B cell (primary cell): ENCODE measurements at regions not wholly inside any gene's neighbourhood (a gene's known extent, or its start where the extent isn't known, plus 50 kb on each side); places are given as distances from the start of the nearest gene placed in this dataset.

Source experiments
- ATAC-seq: fragments of 200-7000 bp; cut with Tn5 transposase; one replicate; pipeline ENCODE4 v1.10.0; 2021; ENCODE audit warnings: low read depth, mild to moderate bottlenecking, moderate number of reproducible peaks, moderate library complexity
- CTCF ChIA-PET: fragments of 350-600 bp; sonication (Branson Sonifier 250); formaldehyde crosslinking; loops from one replicate; lab custom pipeline; 2021; ENCODE audit warnings: antibody characterized with exemption, inconsistent platforms; lab: Charles Lee
- POLR2A ChIA-PET: fragments of 350-600 bp; sonication (Branson Sonifier 250); formaldehyde crosslinking; loops from one replicate; lab custom pipeline; 2021; ENCODE audit warnings: antibody characterized with exemption; lab: Charles Lee
- DNase-seq: peaks from one replicate; pipeline ENCODE4 v3.0.0; 2013
- H2AFZ ChIP-seq: 2 replicates; pipeline ENCODE4 v1.6.1; 2012; ENCODE audit warnings: mild to moderate bottlenecking, low read depth, low read length; ENCODE audit not compliant: insufficient read depth, poor library complexity, severe bottlenecking
- H3K27ac ChIP-seq, 2 donors: 1 replicate in 1 of 2; 2 replicates in 1 of 2; pipeline ENCODE4 v1.5.1; 2012 to 2013; ENCODE audit warnings: low read length in 2 of 2, mild to moderate bottlenecking in 2 of 2, moderate library complexity in 1 of 2
- H3K27me3 ChIP-seq, 4 experiments: fragments of 200-600 bp in 1 of 4; sonication (generic) in 1 of 4; replicated peaks in 1 of 4; 1 replicate in 2 of 4; 2 replicates in 2 of 4; pipeline versions ENCODE4 v1.6.1 to v1.7.0; 2013 to 2016; ENCODE audit warnings: low read length in 3 of 4, mild to moderate bottlenecking in 2 of 4, mixed read lengths in 1 of 4, moderate library complexity in 1 of 4; ENCODE audit not compliant: insufficient read depth in 4 of 4, control insufficient read depth in 3 of 4; ENCODE audit errors: control extremely low read depth in 1 of 4
- H3K36me3 ChIP-seq, 2 experiments: replicated peaks in 1 of 2; 1 replicate in 1 of 2; 2 replicates in 1 of 2; pipeline versions ENCODE4 v1.6.1 to v1.7.1; 2013; ENCODE audit warnings: low read length in 1 of 2; ENCODE audit not compliant: insufficient read depth in 2 of 2, control insufficient read depth in 1 of 2; ENCODE audit errors: control extremely low read depth in 1 of 2, extremely low read depth in 1 of 2
- H3K4me1 ChIP-seq, 2 donors: fragments of 200-600 bp in 1 of 2; sonication (generic) in 1 of 2; 1 replicate in 1 of 2; 2 replicates in 1 of 2; pipeline versions ENCODE4 v1.5.1 to v1.6.1; 2013 to 2017; ENCODE audit warnings: low read length in 2 of 2; ENCODE audit not compliant: control insufficient read depth in 2 of 2, insufficient read depth in 2 of 2
- H3K4me2 ChIP-seq: replicated peaks from 2 replicates; pipeline ENCODE3; 2012; ENCODE audit warnings: mild to moderate bottlenecking, low read depth, low read length; ENCODE audit not compliant: poor library complexity, severe bottlenecking
- H3K4me3 ChIP-seq, 5 experiments: fragments of 200-600 bp in 1 of 5; sonication (generic) in 1 of 5; 1 replicate in 3 of 5; 2 replicates in 2 of 5; pipeline versions ENCODE4 v1.5.1 to v1.7.0; 2011 to 2016; ENCODE audit warnings: low read length in 4 of 5, mild to moderate bottlenecking in 4 of 5, low read depth in 2 of 5, control low read depth in 1 of 5, moderate library complexity in 1 of 5; ENCODE audit not compliant: insufficient read depth in 1 of 5; ENCODE audit errors: control extremely low read depth in 1 of 5, extremely low read depth in 1 of 5
- H3K79me2 ChIP-seq: fragments of 200-600 bp; sonication (generic); one replicate; pipeline ENCODE4 v1.6.0; 2016; ENCODE audit warnings: low read length; ENCODE audit not compliant: control insufficient read depth, insufficient read depth
- H3K9ac ChIP-seq: fragments of 200-600 bp; sonication (generic); 2 replicates; pipeline ENCODE4 v1.6.1; 2017; ENCODE audit warnings: mild to moderate bottlenecking, low read length, moderate library complexity
- H3K9me3 ChIP-seq, 3 donors: one replicate each; pipeline versions ENCODE4 v1.6.1 to v1.7.1; 2013; ENCODE audit warnings: low read length in 2 of 3; ENCODE audit not compliant: control insufficient read depth in 2 of 3, insufficient read depth in 1 of 3; ENCODE audit errors: control extremely low read depth in 1 of 3
- H4K20me1 ChIP-seq: 2 replicates; pipeline ENCODE4 v1.6.0; 2012; ENCODE audit warnings: mild to moderate bottlenecking, low read length; ENCODE audit not compliant: insufficient read depth, control insufficient read depth, poor library complexity, severe bottlenecking
- H3K27ac Mint-ChIP-seq: one replicate; pipeline ENCODE4 v1.8.0; 2021; ENCODE audit warnings: mixed read lengths
- H3K27me3 Mint-ChIP-seq: one replicate; pipeline ENCODE4 v1.8.0; 2021; ENCODE audit warnings: mixed read lengths
- H3K4me1 Mint-ChIP-seq: one replicate; pipeline ENCODE4 v1.8.0; 2021; ENCODE audit warnings: mixed read lengths
- H3K4me3 Mint-ChIP-seq: one replicate; pipeline ENCODE4 v1.8.0; 2021; ENCODE audit warnings: mixed read lengths
- H3K9me3 Mint-ChIP-seq: one replicate; pipeline ENCODE4 v1.8.0; 2022; ENCODE audit warnings: mixed read lengths; ENCODE audit not compliant: insufficient read depth
- EZH2 ChIP-seq: IDR thresholded peaks from 2 replicates; pipeline ENCODE4 v1.6.1; 2012; ENCODE audit warnings: borderline replicate concordance, low read depth, mild to moderate bottlenecking, moderate library complexity, low read length; ENCODE audit not compliant: insufficient read depth, poor library complexity, severe bottlenecking
- WGBS: methylation state at CpG from one replicate; pipeline ENCODE4 v1.1.5; 2013; ENCODE audit warnings: missing lambda C conversion rate; ENCODE audit not compliant: insufficient coverage; 5-methylcytosine and 5-hydroxymethylcytosine counted together
- intact Hi-C: fragments of 100-400 bp; cut with micrococcal nuclease; formaldehyde crosslinking; loops from one replicate; pipeline ENCODE4 v1.10.0; 2022
- TF ChIP-seq, protein P1 (sequence below): fragments of 200-600 bp; IDR thresholded peaks from one replicate; pipeline ENCODE4 v1.8.0; 2022; ENCODE audit warnings: antibody characterized with exemption, mild to moderate bottlenecking

DNA sequence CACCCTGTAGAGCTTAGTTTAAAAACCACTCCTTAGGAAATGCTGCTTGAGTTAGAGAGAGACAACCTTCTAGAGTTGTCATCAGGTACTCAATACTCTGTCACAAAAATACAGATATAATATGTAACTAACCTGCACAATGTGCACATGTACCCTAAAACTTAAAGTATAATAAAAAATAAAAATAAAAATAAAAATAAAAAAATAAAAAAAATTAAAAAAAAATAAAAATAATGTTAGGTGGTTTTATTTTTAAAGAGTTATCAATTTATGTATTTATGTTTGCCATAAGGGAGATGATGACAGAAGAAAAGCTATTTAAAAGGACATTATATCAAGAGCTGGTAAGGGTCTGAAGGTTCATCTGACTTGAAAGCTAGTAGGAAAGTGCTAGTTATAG, 397.9 kb downstream of the TMA16 start:
- no peak overlapping the region for H3K9ac ChIP-seq
- TF ChIP-seq, protein P1, sequence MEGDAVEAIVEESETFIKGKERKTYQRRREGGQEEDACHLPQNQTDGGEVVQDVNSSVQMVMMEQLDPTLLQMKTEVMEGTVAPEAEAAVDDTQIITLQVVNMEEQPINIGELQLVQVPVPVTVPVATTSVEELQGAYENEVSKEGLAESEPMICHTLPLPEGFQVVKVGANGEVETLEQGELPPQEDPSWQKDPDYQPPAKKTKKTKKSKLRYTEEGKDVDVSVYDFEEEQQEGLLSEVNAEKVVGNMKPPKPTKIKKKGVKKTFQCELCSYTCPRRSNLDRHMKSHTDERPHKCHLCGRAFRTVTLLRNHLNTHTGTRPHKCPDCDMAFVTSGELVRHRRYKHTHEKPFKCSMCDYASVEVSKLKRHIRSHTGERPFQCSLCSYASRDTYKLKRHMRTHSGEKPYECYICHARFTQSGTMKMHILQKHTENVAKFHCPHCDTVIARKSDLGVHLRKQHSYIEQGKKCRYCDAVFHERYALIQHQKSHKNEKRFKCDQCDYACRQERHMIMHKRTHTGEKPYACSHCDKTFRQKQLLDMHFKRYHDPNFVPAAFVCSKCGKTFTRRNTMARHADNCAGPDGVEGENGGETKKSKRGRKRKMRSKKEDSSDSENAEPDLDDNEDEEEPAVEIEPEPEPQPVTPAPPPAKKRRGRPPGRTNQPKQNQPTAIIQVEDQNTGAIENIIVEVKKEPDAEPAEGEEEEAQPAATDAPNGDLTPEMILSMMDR = no peak
- no peak for TF ChIP-seq EZH2
- no peaks in the 10 kb centered on the region for H3K79me2 ChIP-seq
- H2AFZ ChIP-seq = no peak overlapping the region
- no peaks in the 10 kb centered on the region for H3K4me1 ChIP-seq
- Mint-ChIP-seq H3K27ac (no peak overlapping the region), H3K4me1 (no peaks in the 10 kb centered on the region), H3K9me3 (no peaks in the 10 kb centered on the region), H3K27me3 (peaks cover 13% of the 10 kb centered on the region), H3K4me3 (no peak overlapping the region)
- H3K27ac ChIP-seq = no peak overlapping the region
- intact Hi-C loops = no loop called here
- ChIA-PET CTCF (interaction anchor here (0.6 kb wide), 1 partner anchor 382 kb away, joined by 3 read pairs; no protein-coding TSS in a partner anchor), POLR2A (no interaction called here)
- no peak overlapping the region for H3K4me3 ChIP-seq
- H3K9me3 ChIP-seq = no peaks in the 10 kb centered on the region
- H4K20me1 ChIP-seq = no peaks in the 10 kb centered on the region
- H3K4me2 ChIP-seq = no peak overlapping the region
- no peak for DNase-seq
- H3K27me3 ChIP-seq = no peaks in the 10 kb centered on the region
- H3K36me3 ChIP-seq = no peaks in the 10 kb centered on the region
- ATAC-seq = no peak

DNA sequence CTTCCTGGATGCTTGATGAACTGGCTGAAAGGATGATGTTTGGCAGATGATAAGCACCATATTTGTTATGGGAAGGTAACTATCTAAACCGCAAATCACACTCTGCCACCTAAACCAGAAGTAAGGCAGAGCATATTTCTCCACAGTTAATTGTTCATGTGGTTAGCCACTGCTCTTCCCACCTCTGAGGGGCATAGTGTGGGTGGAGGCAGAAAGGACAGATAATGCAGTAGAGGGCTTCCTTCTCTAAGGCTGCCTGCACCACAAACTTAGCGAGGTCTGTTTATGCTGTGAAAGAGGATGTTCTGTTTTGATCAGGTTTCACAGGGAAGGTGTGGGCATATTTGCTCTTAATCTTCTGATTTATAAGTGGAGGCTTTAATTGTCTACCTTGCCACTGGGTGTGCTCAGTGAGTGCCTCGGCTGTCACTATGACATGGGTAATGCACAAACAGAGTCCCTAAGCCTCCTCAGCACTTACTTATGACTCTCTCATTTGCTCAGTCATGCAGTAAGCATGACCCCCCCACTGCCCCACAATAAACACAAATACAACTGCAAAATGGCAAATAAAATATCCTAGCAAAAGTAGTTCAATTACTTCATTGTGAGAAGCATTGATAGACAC, 401.0 kb downstream of the TMA16 start:
- Histone ChIP-seq H3K9me3 (no peaks in the 10 kb centered on the region), H3K9ac (no peak overlapping the region), H3K4me2 (no peak overlapping the region), H3K36me3 (no peaks in the 10 kb centered on the region), H3K27ac (no peak overlapping the region), H4K20me1 (no peaks in the 10 kb centered on the region), H3K79me2 (no peaks in the 10 kb centered on the region), H3K4me3 (no peak overlapping the region), H2AFZ (no peak overlapping the region), H3K4me1 (no peaks in the 10 kb centered on the region), H3K27me3 (no peaks in the 10 kb centered on the region)
- no peak overlapping the region for H3K27ac Mint-ChIP-seq
- no peak for ATAC-seq
- H3K9me3 Mint-ChIP-seq = no peaks in the 10 kb centered on the region
- no peak for DNase-seq
- no peak overlapping the region for H3K4me3 Mint-ChIP-seq
- peaks cover 4% of the 10 kb centered on the region for H3K27me3 Mint-ChIP-seq
- POLR2A ChIA-PET = no interaction called here
- intact Hi-C loops = no loop called here
- CTCF ChIA-PET = no interaction called here
- 80% methylated on average over 1 of the region's 3 CpGs for WGBS
- H3K4me1 Mint-ChIP-seq = no peaks in the 10 kb centered on the region
- no peak for TF ChIP-seq EZH2
- TF ChIP-seq, protein P1 = no peak
